GM12892 (cell line): ENCODE measurements at regions not wholly inside any gene's neighbourhood (a gene's known extent, or its start where the extent isn't known, plus 50 kb on each side); places are given as distances from the start of the nearest gene placed in this dataset.

Source experiments
- POLR2A ChIP-seq: IDR thresholded peaks from 2 replicates; pipeline ENCODE4 v1.6.1; 2011; ENCODE audit warnings: low read depth, low read length, control low read depth
- POLR2AphosphoS5 ChIP-seq: IDR thresholded peaks from 2 replicates; pipeline ENCODE4 v1.6.1; 2011; ENCODE audit warnings: low read depth, low read length, control low read depth
- TAF1 ChIP-seq: IDR thresholded peaks from 2 replicates; pipeline ENCODE4 v1.6.1; 2011; ENCODE audit warnings: low read depth, mild to moderate bottlenecking, control low read depth, low read length, borderline replicate concordance

DNA sequence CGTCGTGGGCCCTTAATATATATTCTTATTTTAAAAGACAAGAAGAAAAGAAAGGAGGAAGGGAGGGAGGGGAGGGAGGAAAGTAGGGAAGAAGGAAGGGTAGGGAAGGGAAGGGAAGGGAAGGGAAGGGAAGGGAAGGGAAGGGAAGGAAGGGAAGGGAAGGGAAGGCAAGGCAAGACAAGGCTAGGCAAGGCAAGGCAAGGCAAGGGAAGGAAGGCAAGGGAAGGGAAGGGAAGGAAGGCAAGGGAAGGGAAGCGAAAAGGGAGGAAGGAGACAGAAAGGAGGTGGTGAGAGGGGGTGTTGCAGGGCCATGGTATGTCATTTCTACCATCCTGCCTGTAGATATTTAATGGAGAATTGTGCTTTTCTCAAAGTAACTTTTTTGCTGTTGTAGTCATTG is 83.9 kb upstream of the BTBD3 start:
- TF ChIP-seq POLR2A = no peak
- TF ChIP-seq POLR2AphosphoS5 = no peak
- TF ChIP-seq TAF1 = no peak
